Myocyte (in vitro differentiated cells): ENCODE measurements at regions not wholly inside any gene's neighbourhood (a gene's known extent, or its start where the extent isn't known, plus 50 kb on each side); places are given as distances from the start of the nearest gene placed in this dataset.
"Not testable (repeated sequence)": the region's sequence is repeated elsewhere in the genome, so short reads cannot be mapped to it uniquely, and the experiment has no call there.

Source experiments
- DNase-seq: peaks from one replicate; pipeline ENCODE4 v3.0.0-alpha.2; 2012; ENCODE audit warnings: low read depth

DNA sequence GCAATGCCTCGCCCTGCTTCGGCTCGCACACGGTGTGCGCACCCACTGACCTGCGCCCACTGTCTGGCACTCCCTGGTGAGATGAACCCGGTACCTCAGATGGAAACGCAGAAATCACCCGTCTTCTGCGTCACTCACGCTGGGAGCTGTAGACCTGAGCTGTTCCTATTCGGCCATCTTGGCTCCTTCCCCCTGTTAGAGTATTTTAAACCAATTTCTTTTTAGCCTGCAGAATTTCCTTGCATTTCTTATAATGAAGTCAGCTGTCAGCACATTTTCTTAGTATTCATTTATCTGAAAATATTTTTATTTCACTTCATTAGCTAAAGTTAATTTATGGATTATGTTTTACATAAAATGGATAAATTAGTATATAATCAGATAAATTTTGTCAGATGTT lies 288.8 kb downstream of the LIG4 start:
- not testable (repeated sequence) for DNase-seq

DNA sequence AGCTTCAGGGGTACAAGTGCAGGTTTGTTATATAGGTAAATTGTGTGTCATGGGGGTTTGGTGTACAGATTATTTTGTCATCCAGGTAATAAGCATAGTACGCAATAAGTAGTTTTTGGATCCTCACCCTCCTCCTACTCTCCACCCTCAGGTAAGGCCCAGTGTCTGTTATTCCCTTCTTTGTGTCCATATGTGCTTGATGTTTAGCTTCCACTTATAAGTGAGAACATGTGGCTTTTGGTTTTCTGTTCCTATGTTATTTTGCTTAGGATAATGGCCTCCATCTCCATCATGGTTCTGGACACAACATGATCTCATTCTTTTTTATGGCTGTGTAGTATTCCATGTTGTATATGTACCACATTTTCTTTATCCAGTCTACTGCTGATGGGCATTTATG lies 298.4 kb downstream of the LIG4 start:
- DNase-seq: not testable (repeated sequence)

DNA sequence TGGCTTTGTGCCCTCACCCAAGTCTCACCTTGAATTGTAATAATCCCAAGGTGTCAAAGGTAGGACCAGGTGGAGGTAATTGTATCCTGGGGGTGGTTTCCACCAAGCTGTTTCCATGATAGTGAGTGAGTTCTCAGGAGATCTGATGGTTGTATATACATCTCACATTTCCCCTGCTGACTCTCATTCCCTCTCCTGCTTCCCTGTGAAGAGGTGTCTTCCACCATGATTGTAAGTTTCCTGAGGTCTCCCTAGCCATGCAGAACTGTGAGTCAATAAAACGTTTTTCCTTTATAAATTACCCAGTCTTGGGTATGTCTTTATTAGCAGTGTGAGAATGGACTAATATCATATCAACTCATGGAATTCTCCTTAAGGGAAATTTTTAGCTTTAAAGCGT lies 302.6 kb downstream of the LIG4 start:
- DNase-seq: no peak

DNA sequence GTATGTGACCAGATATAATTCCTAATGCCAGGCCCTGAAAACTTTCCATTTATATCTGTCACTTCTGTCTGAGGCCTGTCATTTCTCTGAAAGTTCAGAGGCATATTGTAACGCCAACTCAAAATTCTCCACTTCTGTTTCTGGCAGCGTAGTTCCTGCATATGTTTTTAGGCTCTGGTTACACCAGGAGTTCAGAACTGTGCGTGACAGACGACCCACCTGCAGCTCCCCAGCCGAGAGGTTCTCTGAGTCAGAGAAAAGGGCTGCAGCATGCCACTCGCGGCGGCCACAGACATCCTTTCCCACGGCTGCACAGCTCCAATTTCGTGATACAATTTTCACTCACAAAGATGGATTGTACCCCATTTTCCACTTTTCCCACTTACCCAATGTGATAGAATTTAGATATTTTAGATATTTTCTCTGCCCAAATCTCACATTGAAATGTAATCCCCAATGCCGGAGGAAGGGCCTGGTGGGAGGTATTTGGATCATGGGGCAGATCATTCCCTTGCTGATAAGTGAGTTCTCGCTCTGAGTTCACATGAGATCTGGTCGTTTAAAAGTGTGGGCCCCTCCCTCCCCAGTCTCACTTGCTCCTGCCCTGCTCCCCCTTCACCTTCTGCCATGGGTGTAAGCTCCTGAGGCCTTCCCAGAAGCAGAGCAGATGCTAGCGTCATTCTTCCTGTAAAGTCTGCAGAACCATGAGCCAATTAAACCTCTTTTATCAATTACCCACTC lies 308.1 kb downstream of the LIG4 start:
- no peak for DNase-seq

DNA sequence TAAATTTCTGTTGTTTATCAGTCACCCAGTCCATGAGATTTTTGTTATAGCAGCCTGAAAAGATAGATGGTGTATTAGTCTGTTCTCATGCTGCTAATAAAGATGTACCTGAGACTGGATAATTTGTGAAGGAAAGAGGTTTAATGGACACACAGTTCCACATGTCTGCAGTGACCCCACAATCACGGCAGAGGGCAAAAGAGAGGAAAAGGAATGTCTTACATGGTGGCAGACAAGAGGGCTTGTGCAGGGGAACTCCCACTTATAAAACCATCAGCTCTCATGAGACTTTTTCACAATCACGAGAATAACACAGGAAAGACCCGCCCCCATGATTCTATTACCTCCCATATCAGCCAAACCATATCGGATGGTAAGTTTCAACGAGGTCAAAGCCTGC lies 309.2 kb downstream of the LIG4 start:
- no peak for DNase-seq

DNA sequence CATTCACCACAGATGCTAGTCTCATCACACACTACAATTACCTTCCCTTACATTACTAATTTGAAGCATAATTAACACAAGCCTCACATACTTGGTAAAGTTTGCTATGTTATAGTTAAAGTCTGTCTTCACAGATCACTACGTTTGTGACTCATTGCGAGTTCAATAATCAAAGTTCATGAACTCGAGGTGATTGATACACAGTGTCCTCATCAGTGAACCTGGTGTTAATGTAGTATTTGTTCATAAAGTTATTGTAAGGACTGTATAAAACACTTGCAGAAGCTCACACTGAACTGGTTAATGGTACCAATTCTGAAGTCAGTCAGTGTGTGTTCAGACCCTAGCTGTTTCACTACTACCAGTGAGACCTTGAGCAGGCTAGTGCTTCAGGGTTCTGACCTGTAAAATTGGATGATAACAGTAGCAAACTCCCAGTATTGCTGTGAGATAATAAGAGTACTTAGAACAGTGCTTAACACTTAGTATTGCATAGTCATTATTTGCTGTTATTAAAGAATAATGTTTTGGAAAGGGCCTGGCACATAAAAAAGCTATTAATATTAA lies 313.3 kb downstream of the LIG4 start:
- DNase-seq: no peak

DNA sequence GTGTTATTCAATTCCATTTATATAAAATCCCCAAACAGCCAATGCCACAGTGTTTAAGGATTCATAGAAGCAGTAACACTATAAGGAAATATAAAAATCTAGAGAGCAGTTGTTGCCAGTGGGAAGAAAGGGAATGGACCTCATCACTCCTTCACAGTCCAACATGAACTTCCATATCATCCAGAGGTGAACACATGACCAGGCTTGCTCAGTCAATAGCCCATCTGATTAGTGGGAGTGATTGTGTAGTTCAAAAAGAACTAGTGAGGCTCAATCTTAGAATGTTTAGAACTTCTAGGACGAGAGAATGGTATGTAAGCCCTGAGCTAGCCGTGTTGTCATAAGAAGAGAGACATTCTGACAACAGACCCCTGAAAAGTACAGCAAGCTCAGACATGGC lies 314.1 kb downstream of the LIG4 start:
- DNase-seq: no peak

DNA sequence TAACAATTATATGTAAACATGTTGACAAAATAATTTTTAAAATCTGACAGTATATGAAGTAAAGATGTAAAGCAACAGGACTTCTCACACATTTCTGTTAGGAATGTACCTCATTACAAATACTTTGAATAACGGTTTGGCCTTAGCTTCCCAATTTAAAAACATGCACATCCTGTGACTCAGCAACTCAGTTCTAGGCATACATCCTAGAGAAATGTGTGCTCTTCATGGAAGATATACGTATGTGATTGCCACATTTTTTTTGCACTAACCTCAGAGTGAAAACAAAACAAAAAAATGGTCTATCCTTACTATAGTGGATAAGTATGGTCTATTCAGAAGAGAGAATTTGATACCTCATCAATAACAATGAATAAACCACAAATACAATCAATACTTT lies 314.6 kb downstream of the LIG4 start:
- DNase-seq: no peak

DNA sequence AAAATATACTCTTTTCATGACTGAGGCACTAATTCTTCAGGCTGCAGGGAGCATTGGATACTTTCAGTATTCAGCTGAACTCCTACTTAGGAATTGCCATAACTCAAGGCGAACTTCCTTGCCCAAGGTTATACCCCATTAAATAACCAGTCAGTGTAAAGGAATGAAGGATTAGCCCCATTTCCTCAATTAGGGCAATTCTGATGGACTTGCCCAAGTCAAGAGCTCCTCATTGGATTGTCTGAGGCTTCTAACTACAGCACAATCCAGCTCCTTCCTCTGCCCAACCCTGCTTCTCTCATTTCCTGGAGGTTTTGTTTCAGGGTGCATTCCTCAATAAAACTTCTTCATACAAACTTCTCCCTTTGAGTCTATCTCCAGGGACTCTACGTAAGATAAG lies 329.2 kb downstream of the LIG4 start:
- DNase-seq: no peak

DNA sequence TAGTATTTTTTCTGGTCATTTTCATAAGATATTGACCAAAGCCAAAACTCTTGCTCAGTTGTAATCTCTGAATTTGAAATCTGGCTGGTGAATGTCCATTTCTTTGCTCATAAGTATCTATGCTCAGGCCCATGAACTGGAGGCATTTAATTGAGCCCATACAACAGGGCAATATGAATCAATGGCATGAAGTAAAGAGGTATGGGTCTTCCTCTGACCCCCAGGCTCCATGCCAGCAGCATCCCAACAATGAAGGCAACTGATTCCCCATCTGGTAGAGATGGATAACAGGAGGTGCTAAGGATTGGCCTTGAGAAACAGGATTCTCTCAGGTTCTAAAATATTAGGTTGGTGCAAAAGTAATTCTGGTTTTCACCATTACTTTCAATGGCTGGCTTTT lies 330.8 kb downstream of the LIG4 start:
- DNase-seq: no peak

DNA sequence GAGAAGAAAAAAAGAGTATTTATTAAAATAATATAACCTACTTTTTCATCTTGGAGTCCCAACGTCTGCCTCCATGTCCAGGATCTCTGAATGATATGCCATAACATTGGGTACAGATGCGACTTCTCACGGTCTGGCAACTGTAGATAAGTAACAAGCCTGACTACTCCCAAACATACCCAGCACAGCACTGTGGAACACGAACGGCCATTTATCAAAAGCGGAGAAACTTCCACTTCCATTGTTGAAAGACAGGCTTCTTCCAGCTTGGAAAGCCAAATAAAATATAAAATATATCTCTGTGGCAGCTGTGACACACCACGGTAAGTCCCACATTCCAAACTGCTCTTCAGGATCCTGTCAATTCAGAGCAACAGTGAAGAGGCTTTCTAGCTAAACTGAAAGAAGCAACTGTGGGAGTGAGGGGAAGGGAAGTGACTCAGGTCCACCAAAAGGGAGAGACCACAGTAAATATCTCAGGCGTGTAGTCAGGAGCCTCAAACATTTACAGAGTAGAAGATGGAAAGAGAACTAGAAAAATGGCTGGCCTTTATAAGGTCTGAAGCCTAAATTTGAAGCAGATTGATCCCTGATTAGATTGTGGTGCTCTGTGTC lies 331.7 kb downstream of the LIG4 start:
- no peak for DNase-seq

DNA sequence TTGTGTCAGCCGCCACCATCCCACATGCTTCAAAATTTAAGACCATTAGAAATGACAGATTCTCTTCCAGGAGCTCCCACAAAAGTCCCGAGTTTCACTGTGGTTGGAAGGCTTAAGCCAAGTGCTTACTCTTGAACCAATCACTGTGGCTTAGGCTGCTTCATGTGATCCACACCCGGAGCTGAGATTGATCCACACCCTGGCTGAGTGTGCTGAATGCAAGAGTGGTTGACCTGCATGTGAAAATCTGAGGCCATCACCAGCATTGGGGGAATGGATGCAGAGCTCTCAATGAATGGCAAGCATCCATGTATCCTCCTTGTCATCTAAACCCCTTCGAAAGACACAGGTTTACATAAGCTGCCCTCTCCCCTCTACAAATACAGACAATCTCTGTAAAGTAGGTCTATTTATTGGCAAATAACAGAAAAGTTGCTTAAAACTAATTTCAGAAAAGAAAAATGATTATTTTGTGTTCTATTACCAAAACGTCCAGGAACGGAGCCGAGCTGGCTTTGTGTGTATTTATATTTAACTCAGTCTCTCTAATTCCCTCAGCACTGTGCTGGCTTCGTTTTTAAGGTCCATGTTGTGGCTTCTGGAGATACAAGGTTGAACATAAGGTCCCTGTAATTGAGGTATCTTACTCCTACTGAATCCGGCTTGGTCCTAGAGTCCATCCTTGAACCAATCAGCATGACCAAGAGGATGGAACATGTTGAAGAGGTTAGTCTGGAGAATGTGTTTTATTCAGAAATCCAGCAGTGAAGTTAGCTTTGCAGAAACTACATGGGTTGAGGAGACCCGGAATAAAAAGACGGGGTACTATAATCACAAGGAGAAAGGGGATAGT lies 332.4 kb downstream of the LIG4 start:
- DNase-seq: no peak

DNA sequence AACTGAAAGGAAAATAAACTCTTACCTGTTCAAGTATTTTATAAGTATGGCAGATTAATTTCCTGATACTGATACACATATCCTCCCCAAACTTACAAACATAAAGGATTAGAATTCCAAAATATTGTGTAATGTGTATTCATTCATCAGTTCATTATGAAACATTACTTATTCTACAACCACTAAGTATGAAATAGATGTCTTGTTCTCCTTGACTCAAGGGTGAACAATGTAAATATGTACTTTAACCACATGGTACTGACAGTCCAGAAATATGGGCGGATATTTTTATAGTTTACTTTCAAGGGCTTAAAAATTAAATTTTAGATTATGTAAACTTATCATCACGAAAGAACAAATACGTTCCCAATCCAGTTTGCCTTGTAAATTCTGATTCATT lies 334.0 kb downstream of the LIG4 start:
- no peak for DNase-seq

DNA sequence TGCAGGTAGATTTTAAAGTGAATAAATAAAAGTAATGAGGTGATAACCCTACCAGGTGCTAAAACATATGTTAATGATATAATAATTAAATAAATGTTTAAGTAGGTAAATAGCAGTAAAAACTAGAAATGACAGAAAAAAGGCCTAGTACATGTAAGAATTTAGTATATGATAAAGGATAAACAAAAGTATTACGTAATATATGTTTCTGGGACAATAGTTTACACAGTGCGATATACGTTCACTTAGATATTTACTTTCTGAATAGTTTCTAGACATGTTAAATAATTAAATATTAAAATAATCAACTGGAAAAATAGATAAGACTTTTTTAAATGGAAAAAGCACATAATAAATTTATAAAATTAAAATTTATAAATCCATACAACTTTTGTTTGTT lies 340.9 kb downstream of the LIG4 start:
- DNase-seq: no peak

DNA sequence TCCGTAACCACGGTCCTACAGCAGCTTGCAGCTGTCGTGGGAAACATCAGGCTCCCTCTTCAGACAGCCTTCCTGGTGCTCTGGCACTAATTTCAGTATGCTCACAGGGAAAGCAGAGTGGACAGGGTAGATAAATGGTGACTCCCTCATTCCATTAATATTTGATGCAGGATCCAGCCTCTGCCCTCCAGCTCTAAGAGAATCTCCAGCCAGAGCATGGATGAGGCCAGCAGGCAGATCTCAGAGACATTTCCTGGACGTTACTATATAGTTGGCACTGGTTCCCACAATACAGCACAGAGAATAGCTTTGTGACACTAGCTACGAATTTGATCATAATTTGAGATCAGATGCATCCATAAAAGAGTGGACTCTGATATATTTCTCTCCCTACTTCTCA lies 341.4 kb downstream of the LIG4 start:
- DNase-seq: no peak

DNA sequence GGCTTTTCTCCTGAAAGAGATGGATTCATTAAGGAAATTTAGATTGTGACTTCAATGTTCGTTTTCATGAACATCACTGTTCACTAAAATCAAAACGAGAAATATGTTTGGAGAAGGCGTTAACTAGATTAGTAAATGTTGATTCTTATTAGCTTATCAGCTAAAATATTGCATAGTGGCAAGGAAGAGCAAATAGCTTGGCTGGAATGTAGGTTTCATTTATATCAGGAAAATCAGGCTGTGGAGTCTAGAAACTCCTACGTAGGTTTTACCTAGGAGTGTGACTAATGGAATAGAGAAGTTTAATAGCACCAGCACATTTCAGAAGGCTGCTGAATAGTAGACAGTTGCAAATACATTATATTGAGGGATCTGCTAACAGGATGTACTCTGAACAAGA lies 344.9 kb downstream of the LIG4 start:
- no peak for DNase-seq

DNA sequence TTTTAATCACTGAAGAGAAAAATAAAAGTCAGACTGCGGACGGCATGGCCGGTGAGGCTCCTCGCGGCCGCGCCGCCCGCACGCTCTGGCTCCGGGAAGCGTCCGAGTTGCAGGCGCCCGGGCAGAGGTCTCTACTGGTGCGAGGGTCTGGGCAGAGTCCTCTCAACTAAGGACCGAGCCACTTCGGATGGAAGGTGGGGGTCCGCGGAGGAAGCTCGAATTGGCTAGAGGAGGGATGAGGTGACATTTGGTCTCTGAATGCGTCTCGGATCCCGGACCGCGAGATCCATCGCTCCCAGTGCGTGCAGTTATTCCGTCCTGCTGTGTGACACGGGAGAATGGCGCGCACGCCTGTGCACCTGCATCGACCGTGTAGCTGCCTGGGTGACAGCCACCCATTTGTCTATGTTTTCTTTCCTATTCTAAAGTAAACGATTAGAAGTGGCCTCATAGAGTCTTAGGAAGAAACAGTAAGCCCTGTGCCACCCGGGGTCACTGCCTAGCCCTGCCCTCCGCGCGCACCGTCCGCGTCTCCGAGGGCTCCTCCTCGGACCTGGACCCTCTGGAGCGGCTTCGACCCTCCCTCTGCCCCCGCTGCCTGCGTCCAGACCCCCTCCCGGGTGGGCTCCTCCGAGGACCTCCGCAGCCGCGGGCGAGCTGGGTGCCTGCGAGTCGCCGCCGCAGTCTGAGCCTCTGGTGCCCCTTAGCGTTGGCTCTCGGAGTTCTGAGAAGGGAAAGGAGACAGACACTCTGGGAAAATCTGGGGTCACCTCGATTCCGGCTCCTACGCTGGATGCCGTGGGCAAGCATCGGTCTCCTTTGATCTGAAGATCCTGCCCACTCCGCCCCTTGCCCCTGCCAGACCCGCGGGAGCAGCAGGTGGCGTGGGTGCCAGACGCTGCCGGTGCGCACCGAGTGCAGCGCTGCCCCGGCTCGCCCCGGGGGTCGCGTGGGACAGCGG lies 347.4 kb downstream of the LIG4 start:
- DNase-seq: no peak

DNA sequence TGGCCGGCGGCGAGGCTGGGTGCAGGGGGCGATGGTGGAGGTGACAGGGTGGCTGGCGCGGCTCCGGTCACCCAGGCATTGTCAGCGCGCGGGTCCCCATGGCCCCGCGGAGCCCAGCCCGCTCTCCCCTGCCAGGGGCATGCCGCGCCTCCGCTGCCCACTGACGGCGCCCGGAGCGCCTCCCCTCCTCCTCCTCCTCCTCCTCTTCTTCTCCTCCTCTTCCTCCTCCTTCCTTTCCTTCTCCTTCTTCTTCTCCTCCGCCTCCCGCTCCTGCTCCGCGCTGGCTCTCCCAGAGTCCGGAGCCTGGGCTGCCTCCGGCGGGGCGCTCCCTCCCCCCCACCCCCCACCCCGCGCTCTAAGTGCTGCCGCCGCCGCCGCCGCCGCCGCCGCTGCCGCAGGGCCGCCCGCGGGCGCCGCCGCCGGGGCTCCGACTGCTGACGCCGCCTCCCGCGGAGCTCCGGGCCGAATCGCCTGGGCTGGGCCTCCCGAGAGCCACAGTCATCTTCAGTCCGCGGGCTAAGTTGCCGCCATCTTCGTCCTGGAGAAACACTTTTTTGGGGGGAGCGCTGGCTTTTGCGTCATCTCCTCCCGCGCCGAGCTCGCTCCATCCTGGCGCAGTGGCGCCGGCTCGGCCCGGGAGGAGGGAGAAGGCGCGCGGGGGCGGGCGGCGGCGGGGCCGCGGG lies 348.3 kb downstream of the LIG4 start:
- DNase-seq: no peak

DNA sequence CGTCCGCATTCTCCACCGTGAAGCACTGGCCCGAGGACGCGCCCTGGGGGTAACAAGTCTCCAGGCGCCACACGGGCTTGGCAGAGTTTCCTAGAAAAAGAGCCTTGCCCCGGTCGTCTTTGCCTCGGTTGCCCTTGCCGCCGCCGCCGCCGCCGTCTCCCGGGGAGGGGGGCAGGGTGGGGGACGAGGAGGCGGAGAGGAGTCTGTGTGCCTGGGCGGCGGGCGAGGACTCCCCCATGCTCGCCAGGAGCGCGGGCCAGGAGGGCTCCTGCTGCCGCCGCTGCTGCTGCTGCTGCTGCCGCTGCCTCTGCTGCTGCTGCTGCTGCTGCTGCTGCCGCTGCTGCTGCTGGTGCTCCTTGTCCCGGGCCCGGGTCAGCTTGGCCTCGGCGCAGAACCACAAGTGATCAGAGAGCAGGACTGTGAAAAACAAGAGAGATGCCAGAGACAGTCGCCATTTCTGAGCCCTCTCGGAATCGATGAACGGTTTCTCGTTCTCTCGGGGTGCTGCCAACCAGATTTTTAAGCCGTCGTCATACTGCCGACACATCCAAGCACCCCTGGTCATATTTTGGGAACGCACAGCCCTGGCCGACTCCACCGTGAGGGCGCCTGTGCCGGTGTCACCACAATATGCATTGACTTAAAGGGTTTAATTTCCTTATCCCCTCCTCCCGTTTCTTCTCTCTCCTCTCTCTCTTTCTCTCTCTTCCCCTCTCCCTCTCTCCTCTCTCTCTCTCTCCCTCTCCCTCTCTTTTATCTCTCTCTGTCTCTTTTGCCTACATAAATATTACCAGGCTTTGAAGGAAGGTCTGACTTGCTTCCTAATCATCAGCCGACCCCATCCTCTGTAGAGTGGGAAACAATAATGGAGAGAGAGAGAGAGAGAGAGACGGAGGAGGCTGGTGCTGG lies 349.1 kb downstream of the LIG4 start:
- no peak for DNase-seq
